GM12878 (cell line): ENCODE measurements at regions not wholly inside any gene's neighbourhood (a gene's known extent, or its start where the extent isn't known, plus 50 kb on each side); places are given as distances from the start of the nearest gene placed in this dataset.
A peak's percentile ranks its signal among the peaks of the same experiment; 100 is the strongest.

Experiments
- BCL3 ChIP-seq: IDR thresholded peaks from 2 replicates; pipeline ENCODE4 v1.6.1; 2011; ENCODE audit warnings: borderline replicate concordance, low read depth, mild to moderate bottlenecking, moderate library complexity, low read length; ENCODE audit not compliant: insufficient read depth, poor library complexity, severe bottlenecking
- BRCA1 ChIP-seq: IDR thresholded peaks from 2 replicates; pipeline ENCODE4 v1.6.1; 2011; ENCODE audit warnings: low read depth, low read length, improper control_type of control experiment
- CEBPB ChIP-seq, 2 experiments: fragments of 150-350 bp in 1 of 2; IDR thresholded peaks; 2 replicates each; pipeline ENCODE4 v1.6.1; 2012 to 2014; ENCODE audit warnings: low read depth in 2 of 2, low read length in 2 of 2, borderline replicate concordance in 1 of 2, inconsistent platforms in 1 of 2
- CHD2 ChIP-seq: IDR thresholded peaks from 2 replicates; pipeline ENCODE4 v1.6.1; 2011; ENCODE audit warnings: low read depth, low read length, improper control_type of control experiment, borderline replicate concordance
- CREB1 ChIP-seq: IDR thresholded peaks from 2 replicates; pipeline ENCODE4 v1.6.1; 2012; ENCODE audit warnings: low read depth, mild to moderate bottlenecking, inconsistent platforms
- CREM ChIP-seq: IDR thresholded peaks from 2 replicates; pipeline ENCODE4 v1.6.1; 2014; ENCODE audit warnings: antibody characterized with exemption, low read depth
- EED ChIP-seq: sonication (generic); IDR thresholded peaks from 2 replicates; pipeline ENCODE4 v1.6.1; 2016; ENCODE audit warnings: antibody characterized with exemption, low read depth
- GABPA ChIP-seq: IDR thresholded peaks from 2 replicates; pipeline ENCODE4 v1.6.1; 2014; ENCODE audit warnings: antibody characterized with exemption, low read depth, mild to moderate bottlenecking, inconsistent platforms
- GATAD2B ChIP-seq: fragments of 450-650 bp; conservative IDR thresholded peaks from 2 replicates; pipeline ENCODE4 v1.6.1; 2017; ENCODE audit warnings: low read depth, mild to moderate bottlenecking, moderate library complexity
- HDAC6 ChIP-seq: fragments of 200-600 bp; sonication (generic); IDR thresholded peaks from one replicate; pipeline ENCODE4 v1.8.0; 2017; ENCODE audit warnings: antibody characterized with exemption; ENCODE audit not compliant: unreplicated experiment
- IRF4 ChIP-seq: IDR thresholded peaks from 2 replicates; pipeline ENCODE4 v1.6.1; 2011; ENCODE audit warnings: low read depth, low read length
- LARP7 ChIP-seq: fragments of 450-650 bp; IDR thresholded peaks from 2 replicates; pipeline ENCODE4 v1.6.1; 2017; ENCODE audit warnings: mild to moderate bottlenecking
- MEF2A ChIP-seq: IDR thresholded peaks from 2 replicates; pipeline ENCODE4 v1.6.1; 2011; ENCODE audit warnings: low read depth, mild to moderate bottlenecking, low read length, moderate library complexity; ENCODE audit not compliant: insufficient read depth
- MLLT1 ChIP-seq: fragments of 450-650 bp; IDR thresholded peaks from 2 replicates; pipeline ENCODE4 v1.6.1; 2016; ENCODE audit warnings: mild to moderate bottlenecking
- MYB ChIP-seq: fragments of 150-350 bp; IDR thresholded peaks from 2 replicates; pipeline ENCODE4 v1.6.1; 2014; ENCODE audit warnings: mild to moderate bottlenecking, low read depth, low read length, borderline replicate concordance
- NFIC ChIP-seq: IDR thresholded peaks from 2 replicates; pipeline ENCODE4 v1.6.1; 2012; ENCODE audit warnings: low read depth, mild to moderate bottlenecking, inconsistent platforms, low read length, moderate library complexity
- NKRF ChIP-seq: fragments of 450-650 bp; conservative IDR thresholded peaks from 2 replicates; pipeline ENCODE4 v1.6.1; 2017; ENCODE audit warnings: mild to moderate bottlenecking, moderate library complexity
- PKNOX1 ChIP-seq: fragments of 450-650 bp; IDR thresholded peaks from 2 replicates; pipeline ENCODE4 v1.6.1; 2016; ENCODE audit warnings: mild to moderate bottlenecking
- POLR2AphosphoS2 ChIP-seq: IDR thresholded peaks from 2 replicates; pipeline ENCODE4 v1.6.1; 2011; ENCODE audit warnings: low read depth, mild to moderate bottlenecking, low read length, improper control_type of control experiment, moderate library complexity
- RAD21 ChIP-seq: IDR thresholded peaks from 2 replicates; pipeline ENCODE4 v1.6.1; 2011; ENCODE audit warnings: mild to moderate bottlenecking, low read depth, low read length, moderate library complexity; ENCODE audit not compliant: insufficient read depth
- RELA ChIP-seq: fragments of 450-650 bp; IDR thresholded peaks from 2 replicates; pipeline ENCODE4 v1.8.0; 2014; ENCODE audit warnings: borderline replicate concordance; ENCODE audit not compliant: partially characterized antibody
- SPI1 ChIP-seq: IDR thresholded peaks from 2 replicates; pipeline ENCODE4 v1.6.1; 2011; ENCODE audit warnings: low read depth, mild to moderate bottlenecking, low read length, moderate library complexity, borderline replicate concordance; ENCODE audit not compliant: insufficient read depth
- TAF1 ChIP-seq: IDR thresholded peaks from 2 replicates; pipeline ENCODE4 v1.6.1; 2011; ENCODE audit warnings: mild to moderate bottlenecking, low read depth, low read length, borderline replicate concordance
- YBX1 ChIP-seq: fragments of 450-650 bp; IDR thresholded peaks from 2 replicates; pipeline ENCODE4 v1.6.1; 2016; ENCODE audit warnings: antibody characterized with exemption
- ZNF217 ChIP-seq: fragments of 450-650 bp; IDR thresholded peaks from 2 replicates; pipeline ENCODE4 v1.6.1; 2017; ENCODE audit warnings: antibody characterized with exemption, mild to moderate bottlenecking
- ZNF622 ChIP-seq: fragments of 450-650 bp; IDR thresholded peaks from 2 replicates; pipeline ENCODE4 v1.6.1; 2017; ENCODE audit warnings: mild to moderate bottlenecking, inconsistent platforms
- ZZZ3 ChIP-seq: IDR thresholded peaks from 2 replicates; pipeline ENCODE4 v1.6.1; 2011; ENCODE audit warnings: low read depth; ENCODE audit not compliant: control insufficient read depth, insufficient read length

- TF ChIP-seq ZNF217 (no peak), CHD2 (no peak), SPI1 (no peak), POLR2AphosphoS2 (no peak), MEF2A (no peak), GABPA (no peak), EED (peak; percentile 77), ZNF622 (no peak), GATAD2B (no peak; the same call in 1 of the 2 replicates), HDAC6 (no peak), BRCA1 (no peak), RELA (peak; percentile 41), YBX1 (no peak), CEBPB (IDR thresholded peaks at IDR 0.05; ENCODE audit: borderline replicate concordance in 1 of 2, low read depth in 2 of 2, low read length in 2 of 2) (peak in 1 of 2 experiments; percentile 26; a peak in 1 of 4 replicates), CREB1 (peak; percentile 4; the same call in 1 of the 2 replicates), PKNOX1 (no peak), IRF4 (no peak), MLLT1 (peak; percentile 4; the same call in 1 of the 2 replicates), MYB (no peak), LARP7 (no peak), NKRF (no peak), NFIC (peak; percentile 60; the same call in 1 of the 2 replicates), BCL3 (peak; percentile 56), TAF1 (no peak), RAD21 (no peak), ZZZ3 (no peak), CREM (no peak)
These were observed 227.0 kb upstream of the MARCKS start (continued) for GRCh38 chr6:113629975-113630737.
